ENCODE measurements at regions not wholly inside any gene's neighbourhood (a gene's known extent, or its start where the extent isn't known, plus 50 kb on each side); places are given as distances from the start of the nearest gene placed in this dataset.

- FAIRE-seq (no peak), DNase-seq (ENCODE audit: low spot score in 2 of 2) (no peak)
Measured at GRCh38 chr2:164314148-164314547, 307.1 kb downstream of the GRB14 start.

- FAIRE-seq (no peak), DNase-seq (ENCODE audit: low spot score in 2 of 2) (no peak)
Measured at GRCh38 chr2:164306872-164307271, 314.4 kb downstream of the GRB14 start.

GRCh38 chr2:164302786-164303185 lies 318.5 kb downstream of the GRB14 start:
- FAIRE-seq (no peak), DNase-seq (ENCODE audit: low spot score in 2 of 2) (no peak)

GRCh38 chr2:164288235-164288634 lies 333.0 kb downstream of the GRB14 start:
- DNase-seq (ENCODE audit: low spot score in 2 of 2) (no peak), FAIRE-seq (no peak)

- DNase-seq (ENCODE audit: low spot score in 2 of 2) = no peak
- FAIRE-seq = no peak
Measured at GRCh38 chr2:164287056-164287455, 334.2 kb downstream of the GRB14 start.

- FAIRE-seq = no peak
- no peak for DNase-seq (ENCODE audit: low spot score in 2 of 2)
Measured at GRCh38 chr2:164285576-164285975, 335.7 kb downstream of the GRB14 start.

- FAIRE-seq = no peak
- DNase-seq (ENCODE audit: low spot score in 2 of 2) = no peak
Measured at GRCh38 chr2:164281896-164282295, 339.4 kb downstream of the GRB14 start.

GRCh38 chr2:164275659-164276058 lies 345.6 kb downstream of the GRB14 start:
- no peak for DNase-seq (ENCODE audit: low spot score in 2 of 2)
- no peak for FAIRE-seq

- FAIRE-seq = no peak
- DNase-seq (ENCODE audit: low spot score in 2 of 2) = peak in 1 of 2 donors; percentile 3
Measured at GRCh38 chr2:164260506-164260905, 360.8 kb downstream of the GRB14 start.

- no peak for DNase-seq (ENCODE audit: low spot score in 2 of 2)
- no peak for FAIRE-seq
Measured at GRCh38 chr2:164257742-164258141, 363.5 kb downstream of the GRB14 start.

- DNase-seq (ENCODE audit: low spot score in 2 of 2) (no peak), FAIRE-seq (no peak)
Measured at GRCh38 chr2:164252568-164253287, 368.6 kb downstream of the GRB14 start.

- FAIRE-seq = no peak
- no peak for DNase-seq (ENCODE audit: low spot score in 2 of 2)
Measured at GRCh38 chr2:164243315-164243714, 378.0 kb downstream of the GRB14 start.

GRCh38 chr2:164242409-164242808 lies 378.9 kb downstream of the GRB14 start:
- no peak for FAIRE-seq

GRCh38 chr2:164234074-164234473 lies 387.2 kb downstream of the GRB14 start:
- FAIRE-seq = no peak
- no peak for DNase-seq (ENCODE audit: low spot score in 2 of 2)

More at GRCh38 chr2:164242409-164242808, 378.9 kb downstream of the GRB14 start:
- no peak for DNase-seq (ENCODE audit: low spot score in 2 of 2)

GRCh38 chr2:164224007-164224406 lies 397.3 kb downstream of the GRB14 start:
- DNase-seq (ENCODE audit: low spot score in 2 of 2) = no peak

GRCh38 chr2:164221473-164221872 lies 399.8 kb downstream of the GRB14 start:
- DNase-seq (ENCODE audit: low spot score in 2 of 2) (no peak), FAIRE-seq (peak; percentile 23)

More at GRCh38 chr2:164224007-164224406, 397.3 kb downstream of the GRB14 start:
- FAIRE-seq = no peak

- DNase-seq (ENCODE audit: low spot score in 2 of 2) (no peak), FAIRE-seq (no peak)
Measured at GRCh38 chr2:164220265-164220664, 401.0 kb downstream of the GRB14 start.

- DNase-seq (ENCODE audit: low spot score in 2 of 2) (no peak), FAIRE-seq (no peak)
Measured at GRCh38 chr2:164213916-164214315, 407.4 kb downstream of the GRB14 start.

- no peak for FAIRE-seq
Measured at GRCh38 chr2:164205347-164205746, 415.9 kb downstream of the GRB14 start.

GRCh38 chr2:164203131-164203530 lies 418.2 kb downstream of the GRB14 start:
- DNase-seq (ENCODE audit: low spot score in 2 of 2) = no peak
- no peak for FAIRE-seq

More at GRCh38 chr2:164205347-164205746, 415.9 kb downstream of the GRB14 start:
- DNase-seq (ENCODE audit: low spot score in 2 of 2) = no peak

GRCh38 chr2:164198256-164198655 lies 423.0 kb downstream of the GRB14 start:
- no peak for FAIRE-seq
- DNase-seq (ENCODE audit: low spot score in 2 of 2) = no peak

GRCh38 chr2:164190700-164191099 lies 430.6 kb downstream of the GRB14 start:
- FAIRE-seq (no peak), DNase-seq (ENCODE audit: low spot score in 2 of 2) (no peak)

- DNase-seq (ENCODE audit: low spot score in 2 of 2) = no peak
- FAIRE-seq = no peak
Measured at GRCh38 chr2:164189851-164190250, 431.4 kb downstream of the GRB14 start.

All from frontal cortex (tissue), 3 donors.